H54 (cell line): ENCODE measurements at regions not wholly inside any gene's neighbourhood (a gene's known extent, or its start where the extent isn't known, plus 50 kb on each side); places are given as distances from the start of the nearest gene placed in this dataset.

Source experiments
- DNase-seq: peaks from one replicate; pipeline ENCODE4 v3.0.0; 2011; ENCODE audit warnings: low spot score, mixed read lengths; ENCODE audit not compliant: insufficient read length
- FAIRE-seq: peaks from 3 replicates; lab custom pipeline; 2011; peaks lifted over from hg19 to GRCh38; lab: Jason Lieb, UNC
- POLR2A ChIP-seq: IDR thresholded peaks from 2 replicates; pipeline ENCODE4 v1.6.1; 2011; ENCODE audit warnings: low read depth, mild to moderate bottlenecking, low read length

GRCh38 chr5:23579566-23579965, 72.2 kb downstream of the PRDM9 start:
- TF ChIP-seq POLR2A: no peak
- no peak for FAIRE-seq
- no peak for DNase-seq

- DNase-seq (no peak), FAIRE-seq (no peak)
- no peak for TF ChIP-seq POLR2A
These were observed 75.7 kb downstream of the PRDM9 start for GRCh38 chr5:23583081-23583480.

- no peak for DNase-seq
- FAIRE-seq: peak; percentile 36
- no peak for TF ChIP-seq POLR2A
These were observed 81.5 kb downstream of the PRDM9 start for GRCh38 chr5:23588841-23589326.

- FAIRE-seq (no peak), DNase-seq (no peak)
- TF ChIP-seq POLR2A: no peak
These were observed 83.8 kb downstream of the PRDM9 start for GRCh38 chr5:23591250-23591649.

- DNase-seq (no peak), FAIRE-seq (no peak)
- TF ChIP-seq POLR2A: no peak
These were observed 99.5 kb downstream of the PRDM9 start for GRCh38 chr5:23606927-23607326.

- DNase-seq: no peak
- no peak for TF ChIP-seq POLR2A
- no peak for FAIRE-seq
These were observed 105.3 kb downstream of the PRDM9 start for GRCh38 chr5:23612701-23613100.

GRCh38 chr5:23613566-23613965, 106.2 kb downstream of the PRDM9 start:
- no peak for TF ChIP-seq POLR2A
- FAIRE-seq (no peak), DNase-seq (no peak)

- FAIRE-seq (no peak), DNase-seq (no peak)
- no peak for TF ChIP-seq POLR2A
These were observed 107.0 kb downstream of the PRDM9 start for GRCh38 chr5:23614422-23614821.

- no peak for TF ChIP-seq POLR2A
- no peak for DNase-seq
- FAIRE-seq: no peak
These were observed 119.6 kb downstream of the PRDM9 start for GRCh38 chr5:23626961-23627360.

GRCh38 chr5:23627976-23628375, 120.6 kb downstream of the PRDM9 start:
- DNase-seq (no peak), FAIRE-seq (no peak)
- TF ChIP-seq POLR2A: no peak

GRCh38 chr5:23629396-23629795, 122.0 kb downstream of the PRDM9 start:
- FAIRE-seq (no peak), DNase-seq (no peak)
- no peak for TF ChIP-seq POLR2A

- no peak for DNase-seq
- TF ChIP-seq POLR2A: no peak
- FAIRE-seq: peak; percentile 89
These were observed 124.1 kb downstream of the PRDM9 start for GRCh38 chr5:23631302-23632045.

GRCh38 chr5:23635938-23636337, 128.5 kb downstream of the PRDM9 start:
- no peak for TF ChIP-seq POLR2A
- FAIRE-seq (no peak), DNase-seq (no peak)

- no peak for TF ChIP-seq POLR2A
- FAIRE-seq (no peak), DNase-seq (no peak)
These were observed 131.9 kb downstream of the PRDM9 start for GRCh38 chr5:23639326-23639725.

- FAIRE-seq (peak; percentile 91), DNase-seq (no peak)
- TF ChIP-seq POLR2A: no peak
These were observed 141.2 kb downstream of the PRDM9 start for GRCh38 chr5:23648656-23649055.
